ENCODE measurements at regions not wholly inside any gene's neighbourhood (a gene's known extent, or its start where the extent isn't known, plus 50 kb on each side); places are given as distances from the start of the nearest gene placed in this dataset.
A peak's percentile ranks its signal among the peaks of the same experiment; 100 is the strongest.
"Not testable (repeated sequence)": the region's sequence is repeated elsewhere in the genome, so short reads cannot be mapped to it uniquely, and the experiment has no call there.

DNA sequence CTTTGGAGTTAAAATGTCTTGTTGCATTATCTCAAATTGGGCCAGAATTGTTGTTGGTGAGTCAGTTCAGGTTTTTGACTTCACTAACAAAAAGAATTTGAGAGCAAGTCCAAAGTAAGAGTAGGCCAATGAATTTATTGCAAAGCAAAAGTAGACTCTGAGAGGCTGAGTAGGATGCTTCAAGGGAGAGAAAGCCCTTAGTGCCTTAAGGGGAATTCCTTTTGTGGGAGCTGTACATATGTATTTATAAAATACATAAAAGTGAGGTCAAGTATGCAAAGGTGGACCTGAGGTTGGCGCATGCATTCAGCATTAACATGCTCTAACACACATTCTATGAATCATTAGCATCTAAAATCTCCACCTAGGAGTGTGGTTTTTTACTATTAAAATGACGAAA, 565.4 kb downstream of the GRXCR1 start:
- DNase-seq: peak; percentile 8

DNA sequence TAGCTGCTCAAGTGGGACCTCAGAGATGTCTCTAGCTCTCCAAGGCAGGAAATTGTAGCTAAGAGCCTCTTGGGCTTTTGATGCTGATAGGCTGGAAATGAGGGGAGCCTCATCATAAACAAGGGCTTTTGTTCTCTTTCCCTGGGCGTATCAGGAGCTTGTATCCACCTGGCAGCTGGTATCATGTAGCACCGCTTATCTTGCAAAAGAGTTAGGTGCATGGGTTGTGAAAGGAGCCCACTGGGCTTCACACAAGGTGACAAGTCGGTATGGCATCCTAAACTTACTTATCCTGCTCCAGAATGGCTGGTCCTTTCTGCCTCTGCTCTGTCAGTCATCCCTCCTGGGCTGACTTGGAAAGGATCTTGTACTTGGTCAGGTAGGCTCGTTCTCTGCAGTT, 565.8 kb downstream of the GRXCR1 start:
- no peak for DNase-seq

DNA sequence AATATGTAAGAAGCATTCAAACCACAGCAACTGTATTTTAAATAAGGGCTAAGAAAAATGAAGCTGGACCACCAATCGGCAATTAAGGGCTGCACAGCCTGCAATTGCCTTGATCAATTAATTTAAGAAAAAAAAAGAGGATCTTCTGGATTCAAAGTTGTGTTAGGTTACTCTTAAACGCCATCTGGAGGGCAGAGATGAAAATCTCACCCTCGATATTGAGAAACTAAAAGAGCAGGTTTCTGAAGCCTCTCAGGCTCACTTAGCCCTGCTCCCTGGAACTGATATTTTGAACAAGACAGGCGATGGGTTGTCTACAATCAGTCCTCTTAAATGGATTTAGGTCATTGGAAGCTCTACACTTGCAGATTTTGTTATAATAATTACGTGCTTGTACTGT, 579.4 kb downstream of the GRXCR1 start:
- peak; percentile 5 for DNase-seq

DNA sequence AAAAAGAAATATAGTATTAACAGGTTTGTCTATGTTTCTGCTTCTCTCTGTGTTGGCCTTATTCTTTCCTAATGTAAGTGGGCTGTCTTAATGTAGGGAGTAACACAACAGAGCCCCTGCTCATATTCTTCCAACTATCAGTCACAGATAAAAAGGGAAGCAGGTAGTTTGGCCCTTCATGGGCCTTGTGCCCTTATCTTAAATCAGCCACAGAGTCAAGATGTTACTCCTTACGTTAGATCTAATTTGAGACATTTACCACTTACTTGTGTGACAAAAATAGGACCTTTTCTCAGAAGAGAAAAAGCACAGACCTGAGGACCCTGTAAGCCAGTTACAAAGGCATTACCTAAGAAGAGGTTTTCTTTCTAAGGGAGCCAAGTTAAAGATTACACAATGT, 589.0 kb downstream of the GRXCR1 start:
- no peak for DNase-seq

DNA sequence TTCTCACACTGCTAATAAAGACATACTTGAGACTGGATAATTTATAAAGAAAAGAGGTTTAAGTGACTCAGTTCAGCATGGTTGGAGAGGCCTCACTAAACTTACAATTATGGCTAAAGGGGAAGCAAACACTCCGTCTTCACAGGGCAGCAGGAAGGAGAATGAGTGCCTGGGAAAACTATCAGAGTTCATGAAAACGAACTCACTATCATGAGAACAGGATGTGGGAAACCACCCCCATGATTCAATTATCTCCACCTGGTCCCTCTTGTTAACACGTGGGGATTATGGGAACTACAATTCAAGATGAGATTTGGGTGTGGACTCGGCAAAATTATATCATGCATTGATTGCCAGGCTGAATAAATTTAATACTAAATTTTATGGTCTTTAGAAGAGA, 592.7 kb downstream of the GRXCR1 start:
- DNase-seq: no peak

DNA sequence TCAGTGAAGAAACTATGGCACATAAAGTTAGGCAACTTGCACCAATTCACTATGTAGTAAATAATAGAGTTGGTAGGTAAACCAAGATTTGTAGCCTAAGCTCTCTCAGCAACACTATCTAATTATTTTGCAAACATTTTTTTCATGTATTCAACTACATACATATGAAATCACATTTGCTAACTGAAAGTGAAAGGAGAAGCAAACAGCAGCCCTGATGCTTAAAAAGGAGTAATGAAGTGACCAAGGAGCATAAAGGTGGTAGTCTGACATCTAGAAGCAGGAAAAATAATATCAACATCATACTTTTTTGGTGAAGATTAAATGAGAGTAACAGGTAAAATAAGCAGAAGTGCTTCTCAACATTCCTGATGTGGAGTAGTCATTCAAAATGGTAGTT, 603.7 kb downstream of the GRXCR1 start:
- no peak for DNase-seq

DNA sequence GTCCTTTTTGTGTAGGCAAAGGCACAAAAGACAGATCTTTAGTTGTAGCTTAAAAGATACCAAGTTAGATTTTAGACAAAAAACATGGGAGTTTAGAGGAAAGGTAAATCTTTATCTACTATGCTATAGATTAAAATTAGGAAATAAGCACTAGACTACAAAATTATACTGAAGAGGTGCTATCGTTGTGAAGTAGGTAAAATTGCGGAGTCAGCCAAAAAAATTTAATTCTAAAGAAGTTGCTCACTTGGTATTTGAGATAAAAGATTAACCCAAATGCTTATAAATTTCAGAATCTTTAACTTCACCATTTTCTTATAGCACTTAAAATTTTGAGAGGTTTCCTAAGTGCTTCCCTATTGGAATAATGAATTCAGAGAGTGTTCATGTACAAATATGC, 604.1 kb downstream of the GRXCR1 start:
- no peak for DNase-seq

DNA sequence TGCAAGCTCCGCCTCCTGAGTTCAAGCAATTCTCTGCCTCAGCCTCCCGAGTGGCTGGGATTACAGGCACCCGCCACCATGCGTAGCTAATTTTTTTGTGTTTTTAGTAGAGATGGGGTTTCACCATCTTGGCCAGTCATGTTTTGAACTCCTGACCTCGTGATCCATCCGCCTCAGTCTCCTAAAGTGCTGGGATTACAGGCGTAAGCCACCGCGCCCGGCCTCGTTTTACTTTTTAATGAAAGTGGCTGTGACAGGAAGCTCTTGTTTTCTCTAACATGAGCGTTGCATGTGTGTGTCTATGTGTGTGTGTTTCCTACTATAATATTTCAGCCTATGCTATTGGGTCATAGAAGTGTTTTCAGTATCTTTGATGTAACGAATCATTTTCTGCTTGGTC, 613.3 kb downstream of the GRXCR1 start:
- not testable (repeated sequence) for DNase-seq

DNA sequence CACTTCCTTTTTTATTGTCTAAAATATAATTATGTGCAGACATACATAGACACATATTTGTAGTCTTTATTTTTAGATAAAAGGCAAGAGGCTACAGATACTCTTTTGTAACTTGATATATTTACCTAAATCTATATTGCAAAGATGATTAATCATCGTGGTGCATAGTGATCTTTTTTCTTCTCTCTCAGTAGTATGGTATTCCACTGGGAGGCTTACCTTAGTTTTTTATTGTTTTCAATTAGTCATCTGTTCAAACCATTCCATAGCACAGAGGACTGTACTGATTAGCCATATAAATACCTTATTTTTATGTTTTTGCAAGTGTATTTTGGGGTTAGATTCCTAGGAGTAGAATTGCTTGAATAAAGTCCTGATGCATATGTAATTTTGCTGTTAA, 619.7 kb downstream of the GRXCR1 start:
- DNase-seq: no peak

DNA sequence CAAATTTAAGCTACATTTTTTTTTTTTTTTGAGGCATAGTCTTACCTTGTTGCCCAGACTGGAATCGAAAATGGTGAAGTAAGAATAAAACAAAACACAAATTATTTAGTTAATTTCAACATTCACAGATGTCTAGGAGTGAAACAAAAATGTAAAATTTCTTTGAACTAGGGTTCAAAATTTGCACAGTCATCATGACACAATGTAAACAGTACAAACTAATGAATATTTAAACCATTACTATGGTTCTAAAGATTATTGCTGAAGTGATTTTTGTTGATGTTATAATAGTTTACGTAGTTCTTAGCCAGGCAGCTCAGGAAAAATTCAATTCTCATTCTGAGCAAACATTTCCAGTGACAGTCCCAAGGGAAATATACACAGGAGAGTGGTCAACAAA, 633.1 kb downstream of the GRXCR1 start:
- no peak for DNase-seq

DNA sequence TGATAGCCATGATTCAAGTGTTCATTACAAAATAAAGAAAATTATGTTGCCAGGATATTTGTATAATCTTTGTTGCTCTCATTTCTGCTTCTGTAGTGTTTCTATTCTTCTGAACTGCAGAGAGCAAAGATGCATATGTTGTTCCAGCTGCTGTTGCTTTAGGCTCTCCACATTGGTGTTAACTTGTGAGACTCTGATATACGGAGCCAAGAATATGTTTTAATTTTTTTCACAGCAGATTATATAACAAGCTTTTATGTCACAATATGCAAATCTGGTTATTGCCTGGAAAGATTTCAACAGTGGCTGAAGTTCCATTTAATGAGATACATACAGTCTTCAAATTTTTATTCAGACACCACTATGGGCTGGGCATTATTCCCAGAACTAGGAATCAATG, 655.0 kb downstream of the GRXCR1 start:
- DNase-seq: no peak

DNA sequence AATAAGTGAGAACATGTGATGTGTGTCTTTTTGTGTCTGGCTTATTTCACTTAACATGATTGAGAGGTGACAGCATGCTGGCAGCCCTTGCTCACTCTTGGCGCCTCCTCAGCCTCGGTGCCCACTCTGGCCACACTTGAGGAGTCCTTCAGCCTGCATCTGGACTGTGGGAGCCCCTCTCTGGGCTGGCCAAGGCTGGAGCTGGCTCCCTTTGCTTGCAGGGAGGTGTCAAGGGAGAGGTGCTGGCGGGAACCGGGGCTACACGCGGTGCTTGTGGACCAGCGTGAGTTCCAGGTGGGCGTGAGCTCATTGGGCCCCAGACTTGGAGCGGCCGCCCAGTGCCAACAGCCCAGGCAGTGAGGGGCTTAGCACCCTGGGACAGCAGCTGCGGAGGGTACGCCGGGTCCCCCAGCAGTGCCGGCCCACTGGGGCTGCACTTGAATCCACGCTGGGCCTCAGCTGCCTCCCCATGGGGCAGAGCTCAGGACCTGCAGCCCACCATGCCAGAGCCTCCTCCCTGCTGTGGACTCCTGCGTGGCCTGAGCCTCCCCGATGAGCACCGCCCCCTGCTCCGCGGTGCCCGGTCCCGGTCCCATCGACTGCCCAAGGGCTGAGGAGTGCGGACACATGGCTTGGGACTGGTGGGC, 658.6 kb downstream of the GRXCR1 start:
- no peak for DNase-seq

DNA sequence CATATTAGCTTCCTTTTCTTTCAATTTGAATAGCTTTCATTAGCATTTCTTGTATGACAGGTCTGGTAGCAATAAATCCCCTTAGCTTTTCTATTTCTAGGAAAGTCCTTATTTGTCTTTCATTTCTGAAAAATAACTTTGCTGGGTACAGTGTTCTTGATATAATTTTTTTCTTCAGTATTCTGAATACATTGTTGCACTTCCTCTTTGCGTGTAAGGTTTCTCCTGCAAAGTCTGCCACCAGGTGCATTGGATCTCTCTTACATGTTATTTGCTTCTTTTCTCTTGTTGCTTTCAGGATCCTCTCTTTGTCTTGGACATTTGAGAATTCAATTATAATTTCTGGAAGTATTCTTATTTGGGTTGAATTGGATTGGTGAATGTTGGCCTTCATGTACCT, 663.7 kb downstream of the GRXCR1 start:
- no peak for DNase-seq

DNA sequence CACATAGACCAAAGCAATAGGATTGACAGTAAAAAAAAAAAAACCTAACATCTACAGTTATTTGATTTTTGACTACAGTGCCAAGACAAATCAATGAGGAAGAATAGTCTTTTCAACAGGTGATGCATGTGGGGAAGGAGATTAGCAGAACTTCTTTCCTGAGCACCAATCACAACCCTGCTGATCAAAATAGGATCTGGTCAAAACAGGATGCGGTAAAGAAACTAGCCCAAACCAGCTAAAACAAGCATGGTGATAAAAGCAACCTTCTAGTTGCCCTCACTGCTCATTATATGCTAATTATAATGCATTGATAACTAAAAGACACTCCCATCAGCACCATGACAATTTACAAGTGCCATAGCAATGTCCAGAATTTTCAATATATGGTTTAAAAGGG, 667.5 kb downstream of the GRXCR1 start:
- no peak for DNase-seq

DNA sequence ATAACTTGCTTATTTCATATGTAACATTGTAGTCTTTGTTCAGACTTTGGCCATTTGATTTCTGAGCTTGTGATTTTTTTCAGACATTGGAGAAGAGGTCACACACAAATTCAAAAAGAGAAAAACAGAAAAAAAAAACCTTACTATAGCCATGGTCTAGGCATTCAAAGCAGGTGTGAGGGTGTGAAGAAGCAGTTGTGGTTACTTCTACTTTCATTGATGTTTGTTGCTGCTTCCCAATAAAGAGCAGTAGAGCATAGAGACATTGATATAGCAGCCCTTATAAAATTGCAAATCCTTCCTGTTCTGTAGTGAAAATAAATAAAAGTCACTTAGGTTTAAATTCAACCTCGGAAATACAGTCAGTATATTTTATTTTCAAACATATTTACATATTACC, 671.6 kb downstream of the GRXCR1 start:
- no peak for DNase-seq

DNA sequence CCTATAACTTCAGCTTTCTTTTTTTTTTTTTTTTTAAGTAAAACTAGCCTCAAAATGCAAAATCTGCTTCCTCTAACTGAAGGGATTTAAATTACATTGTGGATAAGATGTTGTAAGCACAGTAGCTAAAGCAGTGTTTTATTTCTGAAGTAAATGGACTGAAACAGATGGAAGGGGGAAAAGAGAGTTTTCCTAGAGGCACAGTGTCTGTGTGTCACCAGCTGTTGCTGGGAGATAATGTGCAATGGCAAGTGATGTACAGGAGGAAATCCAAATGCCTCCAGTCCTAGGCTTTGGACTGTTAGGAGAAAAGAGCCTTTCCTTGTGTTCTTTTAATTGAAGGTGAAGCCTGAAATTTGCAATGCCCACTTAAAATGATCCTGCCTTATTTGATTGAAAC, 672.1 kb downstream of the GRXCR1 start:
- DNase-seq: no peak

DNA sequence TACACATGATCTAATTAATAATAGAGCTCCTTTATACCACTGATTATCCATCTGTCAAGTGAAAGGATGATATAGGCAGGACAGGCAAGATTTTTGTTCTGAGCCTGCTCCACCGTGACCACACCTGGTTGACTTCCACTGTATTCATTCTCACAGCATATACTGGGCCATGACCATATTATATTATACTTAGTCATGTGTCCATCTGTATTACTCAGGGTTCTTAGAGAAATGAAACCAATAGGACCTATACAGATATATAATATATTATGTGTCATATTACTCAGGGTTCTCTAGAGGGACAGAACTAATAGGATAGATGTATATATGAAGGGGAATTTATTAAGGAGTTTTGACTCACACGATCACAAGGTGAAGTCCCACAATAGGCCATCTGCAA, 675.1 kb downstream of the GRXCR1 start:
- DNase-seq: no peak

DNA sequence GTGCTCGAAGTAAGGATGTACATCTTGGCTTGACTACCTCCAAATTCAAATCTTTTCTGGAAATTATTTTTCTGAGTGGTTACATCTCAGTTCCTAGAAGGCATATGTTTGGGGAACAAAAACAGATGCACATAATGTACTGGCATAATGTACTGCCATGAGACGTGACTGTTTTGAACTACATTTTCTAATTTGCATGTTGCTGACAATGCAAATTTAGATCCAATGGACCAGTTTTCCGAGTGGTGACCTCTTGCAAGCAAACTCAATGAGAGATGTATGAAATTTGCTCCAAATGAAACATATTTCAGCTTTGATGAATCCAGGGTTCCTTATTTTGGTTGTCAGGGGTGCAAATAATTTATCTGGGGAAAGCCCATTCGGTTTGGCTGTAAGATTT, 694.3 kb downstream of the GRXCR1 start:
- no peak for DNase-seq

DNA sequence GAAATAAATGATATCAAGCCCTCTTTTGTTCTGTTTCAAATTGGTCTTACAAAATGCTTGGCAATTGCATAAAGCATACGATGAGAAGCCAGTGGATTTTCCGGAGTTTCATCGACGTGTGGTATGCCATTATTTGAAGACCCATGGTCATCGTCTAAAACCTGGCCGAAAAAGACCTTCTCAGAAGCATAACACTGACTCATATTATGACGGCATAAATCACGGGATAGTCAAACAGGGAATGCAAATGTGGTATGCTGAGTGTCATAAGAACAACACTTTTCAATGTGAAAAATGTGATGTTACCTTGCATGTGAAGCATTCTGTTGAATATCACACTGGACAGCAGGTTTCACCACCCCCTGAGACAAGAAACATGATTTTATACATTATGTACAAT, 695.2 kb downstream of the GRXCR1 start:
- no peak for DNase-seq

DNA sequence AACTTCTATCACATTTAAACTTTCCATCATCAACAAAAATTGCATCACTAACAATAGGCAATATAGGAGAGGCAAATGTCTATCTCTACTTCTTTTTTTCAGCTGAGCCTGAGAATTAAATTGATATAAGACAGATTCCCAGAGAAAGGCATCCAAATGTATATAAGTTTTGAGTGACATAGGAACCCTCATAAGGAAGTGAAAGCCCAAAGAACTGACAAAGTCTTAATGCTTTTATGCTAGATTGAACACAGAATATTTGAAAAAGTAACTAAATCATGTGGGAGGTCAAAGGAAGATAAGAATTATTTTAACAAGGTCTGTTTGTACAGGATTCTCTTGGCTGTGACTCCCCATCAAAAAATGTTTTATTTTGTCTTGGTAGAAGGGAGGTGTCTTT, 714.9 kb downstream of the GRXCR1 start:
- no peak for DNase-seq

DNA sequence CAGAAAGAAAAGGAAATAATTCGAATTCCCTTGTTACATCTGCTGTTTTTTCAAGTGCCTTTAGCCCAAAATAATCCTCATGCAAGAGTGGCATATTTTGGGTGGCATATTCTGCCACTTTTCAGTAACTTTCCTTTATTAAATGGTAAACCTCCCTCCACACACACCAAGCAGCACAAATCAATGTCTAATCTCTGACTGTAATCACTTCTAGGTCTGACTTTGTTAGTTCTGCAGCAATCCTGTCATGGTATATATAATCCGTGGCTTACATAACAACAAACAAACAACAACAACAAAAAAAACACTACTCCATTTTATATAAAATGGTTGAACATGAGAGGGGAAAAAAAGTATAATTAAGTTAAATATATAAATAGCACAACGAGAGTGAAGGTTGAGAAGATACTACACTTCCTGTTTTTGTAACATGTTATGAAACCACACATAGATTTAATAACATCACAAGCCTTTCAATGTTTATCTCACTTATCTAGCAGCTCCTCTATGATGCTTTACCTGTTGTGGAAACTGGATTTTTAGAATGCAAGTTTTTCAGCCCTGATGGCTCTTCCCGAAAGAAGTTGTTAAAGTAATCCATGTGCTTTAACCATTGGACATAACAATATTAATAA, 715.4 kb downstream of the GRXCR1 start:
- DNase-seq: no peak

DNA sequence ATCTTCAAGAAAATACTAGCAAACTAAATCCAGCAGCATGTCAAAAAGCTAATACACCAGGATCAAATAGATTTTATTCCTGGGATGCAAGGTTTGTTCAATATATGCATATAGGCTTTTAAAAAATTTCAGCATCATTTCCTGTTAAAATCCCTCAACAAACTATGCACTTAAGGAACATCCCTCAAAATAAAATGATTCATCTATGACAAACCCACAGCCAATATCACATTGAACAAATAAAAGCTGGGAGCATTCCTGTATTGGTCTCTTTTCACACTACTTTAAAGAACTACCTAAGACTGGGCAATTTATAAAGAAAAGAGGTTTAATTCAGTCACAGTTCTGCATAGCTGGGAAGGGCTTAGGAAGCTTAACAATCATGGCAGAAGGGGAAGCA, 726.7 kb downstream of the GRXCR1 start:
- DNase-seq: no peak

DNA sequence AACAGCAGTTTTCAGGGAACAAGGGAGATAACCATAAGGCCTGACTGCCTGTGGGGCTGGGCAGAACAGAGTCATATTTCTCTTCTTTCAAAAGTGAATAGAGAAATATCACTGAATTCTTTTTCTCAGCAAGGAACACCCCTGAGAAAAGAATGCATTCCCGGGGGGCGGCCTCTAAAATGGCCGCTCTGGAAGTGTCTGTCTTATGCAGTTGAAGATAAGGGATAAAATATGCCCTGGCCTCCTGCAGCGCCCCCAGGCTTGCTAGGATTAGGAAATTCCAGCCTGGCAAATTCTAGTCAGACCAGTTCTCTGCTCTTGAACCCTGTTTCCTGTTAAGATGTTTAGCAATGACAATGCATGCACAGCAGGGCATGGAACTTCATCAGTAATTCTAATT, 745.4 kb downstream of the GRXCR1 start:
- DNase-seq: not testable (repeated sequence)

DNA sequence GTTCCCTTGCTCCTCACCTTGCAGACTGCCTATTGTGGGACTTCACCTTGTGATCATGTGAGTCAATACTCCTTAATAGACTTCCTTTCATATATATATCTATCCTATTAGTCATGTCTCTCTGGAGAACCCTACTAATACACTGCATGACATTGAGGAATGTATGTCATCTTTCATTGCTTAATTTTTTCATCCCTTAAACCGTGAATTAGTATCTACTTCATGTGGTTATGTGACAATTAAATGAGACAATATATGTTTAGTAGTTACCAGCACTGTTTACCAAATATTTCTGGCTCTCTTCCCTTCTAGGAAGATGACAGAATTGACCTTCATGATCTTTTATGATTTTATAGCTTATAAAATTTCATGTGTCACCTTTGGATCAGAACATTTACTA, 759.5 kb downstream of the GRXCR1 start:
- no peak for DNase-seq

DNA sequence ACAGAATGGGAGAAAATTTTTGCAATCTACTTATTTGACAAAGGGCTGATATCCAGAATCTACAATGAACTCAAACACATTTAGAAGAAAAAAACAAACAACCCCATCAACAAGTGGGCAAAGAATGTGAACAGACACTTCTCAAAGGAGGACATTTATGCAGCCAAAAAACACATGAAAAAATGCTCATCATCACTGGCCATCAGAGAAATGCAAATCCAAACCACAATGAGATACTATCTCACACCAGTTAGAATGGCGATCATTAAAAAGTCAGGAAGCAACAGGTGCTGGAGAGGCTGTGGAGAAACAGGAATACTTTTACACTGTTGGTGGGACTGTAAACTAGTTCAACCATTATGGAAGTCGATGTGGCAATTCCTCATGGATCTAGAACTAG, 767.0 kb downstream of the GRXCR1 start:
- DNase-seq: not testable (repeated sequence)

All from fibroblast of skin of back (primary cell).